Amniotic epithelial cell (primary cell): ENCODE measurements at regions not wholly inside any gene's neighbourhood (a gene's known extent, or its start where the extent isn't known, plus 50 kb on each side); places are given as distances from the start of the nearest gene placed in this dataset.

ENCODE experiments used
- DNase-seq: peaks from one replicate; pipeline ENCODE4 v3.0.0-alpha.2; 2010; ENCODE audit warnings: low read depth

- no peak for DNase-seq
Measured at GRCh38 chr1:232445361-232446106, 184.4 kb downstream of the SIPA1L2 start.

GRCh38 chr1:232443372-232443771 lies 186.6 kb downstream of the SIPA1L2 start:
- no peak for DNase-seq

- DNase-seq, result no peak
Measured at GRCh38 chr1:232441036-232441411, 188.9 kb downstream of the SIPA1L2 start.

GRCh38 chr1:232440325-232441035 lies 189.5 kb downstream of the SIPA1L2 start:
- DNase-seq, result peak; percentile 34

- DNase-seq, result no peak
Measured at GRCh38 chr1:232439011-232439410, 190.9 kb downstream of the SIPA1L2 start.

- no peak for DNase-seq
Measured at GRCh38 chr1:232438476-232438875, 191.5 kb downstream of the SIPA1L2 start.

GRCh38 chr1:232437510-232437909 lies 192.4 kb downstream of the SIPA1L2 start:
- DNase-seq, result no peak

GRCh38 chr1:232435729-232436128 lies 194.2 kb downstream of the SIPA1L2 start:
- DNase-seq, result peak; percentile 60

GRCh38 chr1:232432313-232432712 lies 197.6 kb downstream of the SIPA1L2 start:
- peak; percentile 37 for DNase-seq

- DNase-seq, result no peak
Measured at GRCh38 chr1:232431748-232432147, 198.2 kb downstream of the SIPA1L2 start.

GRCh38 chr1:232431326-232431725 lies 198.6 kb downstream of the SIPA1L2 start:
- DNase-seq, result no peak

GRCh38 chr1:232430467-232430866 lies 199.5 kb downstream of the SIPA1L2 start:
- no peak for DNase-seq

GRCh38 chr1:232428786-232429530 lies 201.0 kb downstream of the SIPA1L2 start:
- peak; percentile 82 for DNase-seq

GRCh38 chr1:232428036-232428645 lies 201.8 kb downstream of the SIPA1L2 start:
- peak; percentile 59 for DNase-seq

- no peak for DNase-seq
Measured at GRCh38 chr1:232426801-232427200, 203.1 kb downstream of the SIPA1L2 start.

- DNase-seq, result no peak
Measured at GRCh38 chr1:232425421-232425820, 204.5 kb downstream of the SIPA1L2 start.

- DNase-seq, result peak; percentile 42
Measured at GRCh38 chr1:232423591-232423990, 206.3 kb downstream of the SIPA1L2 start.

GRCh38 chr1:232422898-232423297 lies 207.0 kb downstream of the SIPA1L2 start:
- peak; percentile 32 for DNase-seq

GRCh38 chr1:232422098-232422497 lies 207.8 kb downstream of the SIPA1L2 start:
- no peak for DNase-seq

- DNase-seq, result no peak
Measured at GRCh38 chr1:232421143-232421796, 208.7 kb downstream of the SIPA1L2 start.

GRCh38 chr1:232417636-232418248 lies 212.2 kb downstream of the SIPA1L2 start:
- DNase-seq, result no peak
